HFFc6 (cell line): ENCODE measurements at regions not wholly inside any gene's neighbourhood (a gene's known extent, or its start where the extent isn't known, plus 50 kb on each side); places are given as distances from the start of the nearest gene placed in this dataset.

ENCODE experiments used
- DNase-seq: peaks from one replicate; pipeline ENCODE4 v3.0.0-alpha.2; 2018
- H3K27ac Mint-ChIP-seq: 2 replicates; pipeline ENCODE4 v1.8.0; 2020; ENCODE audit warnings: mild to moderate bottlenecking, mixed read lengths
- H3K27me3 Mint-ChIP-seq: 2 replicates; pipeline ENCODE4 v1.8.0; 2021; ENCODE audit warnings: mild to moderate bottlenecking, moderate library complexity, mixed read lengths; ENCODE audit not compliant: insufficient read depth
- H3K36me3 Mint-ChIP-seq: 2 replicates; pipeline ENCODE4 v1.8.0; 2021; ENCODE audit warnings: low read depth, mixed read lengths
- H3K4me1 Mint-ChIP-seq: 2 replicates; pipeline ENCODE4 v1.8.0; 2020; ENCODE audit warnings: low read depth, mixed read lengths
- H3K4me3 Mint-ChIP-seq: 2 replicates; pipeline ENCODE4 v1.8.0; 2020; ENCODE audit warnings: mild to moderate bottlenecking, moderate library complexity, mixed read lengths
- H3K9me3 Mint-ChIP-seq: 2 replicates; pipeline ENCODE4 v1.8.0; 2020; ENCODE audit warnings: mild to moderate bottlenecking, mixed read lengths
- CTCF ChIP-seq: fragments of 200-600 bp; sonication (generic); IDR thresholded peaks from 2 replicates; pipeline ENCODE4 v1.5.0; 2021; ENCODE audit warnings: antibody characterized with exemption, mild to moderate bottlenecking

GRCh38 chr2:193929131-193929530, 1727.9 kb upstream of the SLC39A10 start:
- Mint-ChIP-seq H3K27me3 (no peaks in the 10 kb centered on the region), H3K27ac (no peak overlapping the region), H3K9me3 (peaks cover 4% of the 10 kb centered on the region), H3K36me3 (no peaks in the 10 kb centered on the region), H3K4me1 (no peaks in the 10 kb centered on the region), H3K4me3 (no peak overlapping the region)
- TF ChIP-seq CTCF = no peak
- DNase-seq = no peak

GRCh38 chr2:193907561-193907960, 1712.8 kb upstream of the TMEFF2 start:
- H3K27ac Mint-ChIP-seq = no peak overlapping the region
- H3K27me3 Mint-ChIP-seq = no peaks in the 10 kb centered on the region
- H3K4me1 Mint-ChIP-seq = no peaks in the 10 kb centered on the region
- H3K4me3 Mint-ChIP-seq = no peak overlapping the region
- H3K9me3 Mint-ChIP-seq = peaks cover 5% of the 10 kb centered on the region
- no peak for TF ChIP-seq CTCF
- no peak for DNase-seq
- H3K36me3 Mint-ChIP-seq = no peaks in the 10 kb centered on the region

- no peak overlapping the region for H3K4me3 Mint-ChIP-seq
- H3K36me3 Mint-ChIP-seq = no peaks in the 10 kb centered on the region
- H3K27me3 Mint-ChIP-seq = no peaks in the 10 kb centered on the region
- H3K9me3 Mint-ChIP-seq = peaks cover 6% of the 10 kb centered on the region
- DNase-seq = no peak
- H3K27ac Mint-ChIP-seq = no peak overlapping the region
- H3K4me1 Mint-ChIP-seq = no peaks in the 10 kb centered on the region
- no peak for TF ChIP-seq CTCF
Observed at GRCh38 chr2:193900292-193900691, 1705.6 kb upstream of the TMEFF2 start.

- H3K27me3 Mint-ChIP-seq = no peaks in the 10 kb centered on the region; the same call in 1 of the 2 replicates
- H3K4me3 Mint-ChIP-seq = no peak overlapping the region
- H3K36me3 Mint-ChIP-seq = no peaks in the 10 kb centered on the region
- DNase-seq = no peak
- peaks cover 9% of the 10 kb centered on the region for H3K9me3 Mint-ChIP-seq
- no peaks in the 10 kb centered on the region for H3K4me1 Mint-ChIP-seq
- no peak overlapping the region for H3K27ac Mint-ChIP-seq
- TF ChIP-seq CTCF = no peak
Observed at GRCh38 chr2:193895226-193895625, 1700.5 kb upstream of the TMEFF2 start.

GRCh38 chr2:193894081-193894480, 1699.3 kb upstream of the TMEFF2 start:
- Mint-ChIP-seq H3K9me3 (peaks cover 16% of the 10 kb centered on the region), H3K27me3 (no peaks in the 10 kb centered on the region; the same call in 1 of the 2 replicates), H3K36me3 (no peaks in the 10 kb centered on the region), H3K4me3 (no peak overlapping the region), H3K4me1 (no peaks in the 10 kb centered on the region), H3K27ac (no peak overlapping the region)
- no peak for TF ChIP-seq CTCF
- no peak for DNase-seq

- no peak for DNase-seq
- TF ChIP-seq CTCF = no peak
- Mint-ChIP-seq H3K27me3 (no peaks in the 10 kb centered on the region; the same call in 1 of the 2 replicates), H3K9me3 (peaks cover 14% of the 10 kb centered on the region; the same call in 1 of the 2 replicates), H3K4me3 (no peak overlapping the region), H3K4me1 (no peaks in the 10 kb centered on the region), H3K36me3 (no peaks in the 10 kb centered on the region), H3K27ac (no peak overlapping the region)
Observed at GRCh38 chr2:193891023-193891422, 1696.3 kb upstream of the TMEFF2 start.
